ENCODE measurements at regions not wholly inside any gene's neighbourhood (a gene's known extent, or its start where the extent isn't known, plus 50 kb on each side); places are given as distances from the start of the nearest gene placed in this dataset.

- Histone ChIP-seq H4K5ac (ENCODE audit: insufficient read length, low read depth, low read length) (no peak overlapping the region), H3K23me2 (ENCODE audit: low read depth, low read length) (no peaks in the 10 kb centered on the region), H3K27ac (ENCODE audit: low read depth, low read length) (no peak overlapping the region), H3K4me1 (replicated peaks in 1 of 4; ENCODE audit: control insufficient read depth in 3 of 4, insufficient read depth in 4 of 4, low read length in 3 of 4) (no peaks in the 10 kb centered on the region), H4K91ac (replicated peaks; ENCODE audit: insufficient read length, low read length) (no peak overlapping the region), H3K27me3 (replicated peaks in 1 of 4; ENCODE audit: control insufficient read depth in 3 of 4, extremely low read depth in 1 of 4, insufficient read depth in 3 of 4, low read length in 3 of 4) (no peaks in the 10 kb centered on the region), H2AFZ (ENCODE audit: low read length) (no peak overlapping the region), H2BK120ac (replicated peaks; ENCODE audit: low read depth, low read length) (no peak overlapping the region), H2BK12ac (ENCODE audit: low read depth, low read length) (no peak overlapping the region), H3K23ac (ENCODE audit: insufficient read length) (no peak overlapping the region), H3K9ac (replicated peaks in 1 of 4; ENCODE audit: extremely low read depth in 1 of 4, low read depth in 3 of 4, low read length in 3 of 4) (no peak overlapping the region), H3K18ac (ENCODE audit: extremely low read depth, low read length) (no peak overlapping the region), H3K9me3 (ENCODE audit: insufficient read depth in 2 of 2, low read depth in 1 of 2, low read length in 1 of 2) (no peaks in the 10 kb centered on the region), H3K79me2 (ENCODE audit: control insufficient read depth in 1 of 2, insufficient read depth in 2 of 2, low read length in 2 of 2) (no peaks in the 10 kb centered on the region), H3K14ac (ENCODE audit: insufficient read length) (no peak overlapping the region), H3K4me3 (ENCODE audit: extremely low read depth in 1 of 4, insufficient read depth in 2 of 4, low read depth in 3 of 4, low read length in 4 of 4) (no peak overlapping the region), H2AK5ac (ENCODE audit: low read depth, low read length) (no peak overlapping the region), H3K4me2 (ENCODE audit: insufficient read depth in 1 of 2, low read depth in 2 of 2, low read length in 2 of 2) (no peak overlapping the region), H3K4ac (replicated peaks; ENCODE audit: insufficient read length, low read depth, low read length) (no peak overlapping the region), H4K20me1 (replicated peaks in 1 of 2; ENCODE audit: control insufficient read depth in 1 of 2, insufficient read depth in 2 of 2, low read length in 2 of 2) (no peaks in the 10 kb centered on the region), H4K8ac (ENCODE audit: extremely low read depth, insufficient read depth, low read length) (no peak overlapping the region), H2BK20ac (ENCODE audit: low read length) (no peak overlapping the region), H2BK15ac (ENCODE audit: low read length) (no peak overlapping the region), H3K79me1 (ENCODE audit: low read depth, low read length) (no peaks in the 10 kb centered on the region), H3K56ac (replicated peaks; ENCODE audit: insufficient read length, low read depth, low read length) (no peak overlapping the region), H3K36me3 (ENCODE audit: control insufficient read depth in 2 of 4, insufficient read depth in 4 of 4, low read length in 3 of 4) (no peaks in the 10 kb centered on the region), H2BK5ac (ENCODE audit: low read depth, low read length) (no peak overlapping the region)
- no peak for DNase-seq (ENCODE audit: low read depth in 1 of 2, low spot score in 2 of 2)
- POLR2A ChIA-PET (ENCODE audit: partially characterized antibody): no interaction called here
- FAIRE-seq: no peak
- WGBS, 2 experiments (ENCODE audit: extremely low coverage in 1 of 2, insufficient coverage in 1 of 2, insufficient read length in 1 of 2, insufficient replicate concordance in 2 of 2, low coverage in 1 of 2, low lambda C conversion rate in 2 of 2, missing lambda C conversion rate in 1 of 2): 100% methylated on average over 1 of the region's 1 CpG; no CpG with 5 or more reads in 1 of the 2 experiments
- CTCF ChIA-PET (ENCODE audit: partially characterized antibody): interaction anchor here (0.9 to 1.2 kb wide), 5 partner anchors 14 to 585 kb away, joined by 3 to 4 read pairs (median 3); no protein-coding TSS in a partner anchor
- TF ChIP-seq SP4 (IDR thresholded peaks at IDR 0.05; ENCODE audit: low read length): no peak
Measured at GRCh38 chr4:159900562-159900961, 797.7 kb downstream of the RAPGEF2 start.

Data from H1 (cell line).